GM12875 (cell line): ENCODE measurements at regions not wholly inside any gene's neighbourhood (a gene's known extent, or its start where the extent isn't known, plus 50 kb on each side); places are given as distances from the start of the nearest gene placed in this dataset.

Experiments used
- H3K4me3 ChIP-seq: one replicate; pipeline ENCODE4 v1.5.1; 2011; ENCODE audit warnings: low read depth, low read length, control low read depth
- CTCF ChIP-seq: IDR thresholded peaks from 2 replicates; pipeline ENCODE4 v1.5.1; 2011; ENCODE audit warnings: low read depth, mild to moderate bottlenecking, control low read depth, inconsistent platforms, low read length, moderate library complexity, borderline replicate concordance; ENCODE audit not compliant: insufficient read depth

DNA sequence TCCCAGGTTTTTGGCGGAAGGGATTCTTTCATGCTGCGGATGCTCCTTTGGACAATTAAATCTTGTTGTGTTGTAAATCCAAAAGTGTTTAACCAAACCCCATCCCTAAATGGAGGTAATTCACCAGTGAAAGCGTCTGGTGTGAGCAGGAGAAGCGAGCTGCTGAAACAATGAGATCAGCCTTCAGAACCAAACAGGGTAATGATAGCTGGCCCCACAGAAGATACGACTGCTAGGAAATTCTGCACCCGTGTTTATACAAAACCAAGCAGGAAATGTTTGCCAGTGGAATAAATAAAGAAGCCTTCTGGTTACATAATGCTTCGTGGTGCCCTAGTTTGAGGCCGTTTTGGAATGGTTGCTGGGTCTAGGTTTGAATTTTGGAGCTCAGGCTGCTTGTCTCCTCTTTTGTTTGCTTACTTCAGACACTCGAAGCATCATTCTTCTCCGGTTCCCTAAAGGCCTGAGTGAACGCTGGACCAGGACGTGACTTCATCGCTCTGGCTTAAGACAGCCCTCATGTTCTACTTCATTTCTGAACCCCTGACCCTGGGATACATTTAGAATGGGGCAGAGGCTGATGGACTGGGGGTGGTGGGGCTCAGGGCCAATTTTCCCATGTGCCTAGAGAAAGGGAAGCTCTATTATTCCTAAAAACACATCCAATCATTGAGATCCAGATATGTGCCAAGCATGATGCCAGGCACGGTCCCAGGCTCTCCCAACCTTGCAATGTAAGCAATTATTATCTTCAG is 61.6 kb upstream of the JAG1 start:
- TF ChIP-seq CTCF = no peak
- H3K4me3 ChIP-seq = no peak overlapping the region

- TF ChIP-seq CTCF = no peak
- H3K4me3 ChIP-seq = no peak overlapping the region
Observed at GRCh38 chr20:10739134-10739533, 65.3 kb upstream of the JAG1 start.

- no peak overlapping the region for H3K4me3 ChIP-seq
- no peak for TF ChIP-seq CTCF
Observed at GRCh38 chr20:10739566-10739965, 65.8 kb upstream of the JAG1 start.

DNA sequence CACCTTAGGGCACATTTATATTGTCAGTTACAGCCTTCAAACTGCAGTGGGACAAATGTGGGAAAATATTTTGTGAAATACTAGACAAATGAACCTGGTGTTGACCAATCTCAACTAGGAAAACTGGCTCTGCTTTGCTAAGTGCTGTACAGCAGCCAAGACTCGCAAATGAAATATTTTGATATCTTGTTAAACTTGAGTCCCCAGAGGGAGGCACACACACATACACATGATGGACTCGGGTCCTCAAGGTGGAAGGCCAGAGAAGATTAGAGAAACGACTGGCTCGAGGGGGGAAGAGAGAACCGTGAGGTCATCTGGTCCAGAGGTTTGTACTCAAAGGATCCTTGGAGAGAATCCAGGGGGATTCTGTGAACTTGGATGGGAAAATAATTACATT is 67.3 kb upstream of the JAG1 start:
- no peak overlapping the region for H3K4me3 ChIP-seq
- TF ChIP-seq CTCF = no peak

DNA sequence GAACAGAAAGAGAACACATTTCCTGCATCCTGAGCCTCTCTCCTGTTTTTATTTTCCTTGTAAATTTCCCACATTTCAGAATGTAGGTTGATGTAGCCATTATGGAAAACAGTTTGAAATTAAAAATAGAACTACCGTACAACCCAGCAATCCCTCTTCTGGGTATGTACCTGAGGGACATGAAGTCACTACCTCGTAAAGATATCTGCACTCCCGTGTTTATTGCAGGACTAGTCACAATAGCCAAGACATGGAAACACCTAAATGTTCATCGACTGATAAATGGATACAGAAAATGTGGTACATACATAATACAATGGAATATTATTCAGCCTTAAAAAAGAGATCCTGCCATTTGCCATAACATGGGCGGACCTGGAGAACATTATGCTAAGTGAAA is 72.0 kb upstream of the JAG1 start:
- no peak overlapping the region for H3K4me3 ChIP-seq
- TF ChIP-seq CTCF = no peak

- no peak overlapping the region for H3K4me3 ChIP-seq
- TF ChIP-seq CTCF = no peak
Observed at GRCh38 chr20:10747019-10747418, 73.2 kb upstream of the JAG1 start.

DNA sequence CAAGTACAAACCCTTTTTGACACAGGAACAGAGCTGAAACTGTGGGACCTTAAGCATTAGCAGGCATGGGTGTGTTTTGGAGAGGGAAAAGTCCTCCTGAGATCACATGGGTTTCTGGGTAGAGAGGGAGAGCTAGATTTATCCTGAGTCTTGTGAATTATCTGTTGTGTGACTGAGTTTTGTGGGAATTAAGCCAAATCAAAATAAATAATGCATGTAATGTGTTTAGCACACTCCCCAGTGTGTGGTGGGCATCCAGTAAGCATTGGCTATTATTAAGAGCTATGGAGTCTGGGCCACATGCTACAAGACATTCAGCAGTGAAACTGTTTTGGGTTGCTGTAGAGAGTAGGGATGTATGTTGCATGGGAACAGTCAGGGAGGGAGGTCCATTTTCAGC is 75.3 kb upstream of the JAG1 start:
- no peak overlapping the region for H3K4me3 ChIP-seq
- no peak for TF ChIP-seq CTCF
